ENCODE measurements at regions not wholly inside any gene's neighbourhood (a gene's known extent, or its start where the extent isn't known, plus 50 kb on each side); places are given as distances from the start of the nearest gene placed in this dataset.

DNA sequence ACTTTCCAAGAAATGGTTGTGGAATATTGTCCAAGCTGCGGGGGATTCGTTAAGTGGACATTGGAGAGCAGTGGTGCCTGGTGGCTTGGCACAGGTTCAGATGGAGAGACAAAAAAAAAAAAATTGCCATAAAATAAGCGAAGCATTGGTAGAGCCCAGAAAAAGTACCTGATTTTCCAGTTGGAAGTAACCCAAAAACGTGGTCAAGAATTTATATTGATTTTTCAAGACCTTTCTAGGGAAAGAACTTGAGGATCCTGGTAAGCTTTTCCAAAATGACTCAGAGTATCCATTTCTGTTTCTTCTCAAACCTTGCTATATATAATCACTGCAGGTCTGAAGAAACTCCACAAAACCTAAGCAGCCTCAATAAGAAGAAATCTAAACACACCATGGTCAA, 94.6 kb downstream of the ING1 start:
- Histone ChIP-seq H3K4me1 (ENCODE audit: control insufficient read depth in 2 of 2, insufficient read depth in 2 of 2, low read length in 2 of 2) (no peaks in the 10 kb centered on the region), H3K27me3 (ENCODE audit: control insufficient read depth in 2 of 2, insufficient read depth in 2 of 2, low read length in 2 of 2) (peaks cover 0 to 19% of the 10 kb centered on the region in 2 donors), H3K27ac (ENCODE audit: low read depth in 2 of 2, low read length in 2 of 2) (no peak overlapping the region), H3K36me3 (ENCODE audit: control insufficient read depth in 2 of 2, insufficient read depth in 2 of 2, low read length in 2 of 2) (no peaks in the 10 kb centered on the region), H3K9ac (ENCODE audit: low read depth in 1 of 2, low read length in 2 of 2) (no peak overlapping the region), H3K9me3 (ENCODE audit: control insufficient read depth in 2 of 2, low read length in 2 of 2) (no peaks in the 10 kb centered on the region), H3K4me3 (ENCODE audit: low read length in 2 of 2) (no peak overlapping the region)

DNA sequence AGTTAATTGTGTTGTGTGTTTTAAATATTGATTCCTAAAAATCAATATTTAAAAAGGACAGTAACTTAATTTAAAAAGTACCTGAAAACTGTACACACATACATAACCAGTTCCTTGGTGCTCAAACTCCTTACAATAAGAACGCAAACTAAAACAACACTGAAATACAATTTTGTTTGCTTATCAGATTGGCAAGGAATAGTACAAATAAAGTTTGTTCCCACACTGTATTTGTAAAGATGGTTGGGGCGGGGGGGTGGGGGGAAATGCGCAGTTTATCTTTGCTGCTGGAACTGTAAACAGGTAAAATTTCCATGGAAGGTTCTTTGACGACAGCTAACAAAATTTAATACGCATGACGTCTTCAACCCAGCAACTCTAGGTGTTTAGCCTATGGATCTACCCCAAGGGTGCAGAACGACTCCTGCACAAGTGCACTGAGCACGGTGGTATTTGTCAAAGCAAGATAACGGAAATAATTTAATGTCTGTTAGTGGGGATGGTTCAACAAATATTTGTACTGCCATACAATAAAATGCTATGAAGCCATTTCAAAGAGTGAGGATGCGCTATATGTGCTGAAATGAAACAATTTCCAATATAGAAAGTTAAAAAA, 96.5 kb downstream of the ING1 start:
- peaks cover 0 to 19% of the 10 kb centered on the region in 2 donors for H3K27me3 ChIP-seq (ENCODE audit: control insufficient read depth in 2 of 2, insufficient read depth in 2 of 2, low read length in 2 of 2)
- no peak overlapping the region for H3K27ac ChIP-seq (ENCODE audit: low read depth in 2 of 2, low read length in 2 of 2)
- no peaks in the 10 kb centered on the region for H3K4me1 ChIP-seq (ENCODE audit: control insufficient read depth in 2 of 2, insufficient read depth in 2 of 2, low read length in 2 of 2)
- no peaks in the 10 kb centered on the region for H3K36me3 ChIP-seq (ENCODE audit: control insufficient read depth in 2 of 2, insufficient read depth in 2 of 2, low read length in 2 of 2)
- H3K4me3 ChIP-seq (ENCODE audit: low read length in 2 of 2): no peak overlapping the region
- no peaks in the 10 kb centered on the region for H3K9me3 ChIP-seq (ENCODE audit: control insufficient read depth in 2 of 2, low read length in 2 of 2)
- no peak overlapping the region for H3K9ac ChIP-seq (ENCODE audit: low read depth in 1 of 2, low read length in 2 of 2)

DNA sequence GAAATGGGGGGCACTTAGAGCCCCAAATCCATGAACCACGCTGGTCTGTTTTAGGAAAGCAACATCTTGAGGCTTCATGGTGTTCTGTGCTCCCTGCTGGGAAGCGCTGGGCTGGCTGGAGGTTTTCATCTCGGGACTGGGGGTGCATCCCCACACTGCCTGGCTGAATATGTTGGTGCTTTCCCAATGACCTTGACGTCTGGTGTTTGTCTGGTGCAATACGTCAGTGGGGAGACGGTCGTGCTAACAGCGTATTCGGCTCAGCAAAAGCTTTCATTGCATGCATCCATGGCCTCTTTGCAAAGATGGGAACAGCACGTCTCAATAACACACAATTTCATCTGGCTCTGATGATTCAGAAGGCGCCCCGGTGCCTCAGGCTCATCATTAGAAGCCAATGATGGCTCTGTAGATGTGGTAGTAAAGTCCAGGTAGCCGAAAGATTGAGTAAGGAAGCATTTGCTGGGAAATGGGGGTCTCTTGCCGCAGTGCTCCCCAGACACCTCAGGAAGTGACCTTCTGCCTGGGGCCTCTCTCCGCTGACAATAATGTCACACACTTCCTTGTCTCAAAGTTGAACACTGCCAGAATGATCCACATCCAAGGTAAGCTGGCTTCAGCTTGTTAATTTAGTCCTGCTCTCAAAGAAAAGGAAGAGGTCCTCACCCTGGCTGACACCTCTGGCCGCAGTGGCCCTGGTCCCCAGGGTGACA, 97.7 kb downstream of the ING1 start:
- H3K36me3 ChIP-seq (ENCODE audit: control insufficient read depth in 2 of 2, insufficient read depth in 2 of 2, low read length in 2 of 2): no peaks in the 10 kb centered on the region
- H3K9me3 ChIP-seq (ENCODE audit: control insufficient read depth in 2 of 2, low read length in 2 of 2): no peaks in the 10 kb centered on the region
- H3K4me3 ChIP-seq (ENCODE audit: low read length in 2 of 2): no peak overlapping the region
- peaks cover 0 to 19% of the 10 kb centered on the region in 2 donors for H3K27me3 ChIP-seq (ENCODE audit: control insufficient read depth in 2 of 2, insufficient read depth in 2 of 2, low read length in 2 of 2)
- H3K4me1 ChIP-seq (ENCODE audit: control insufficient read depth in 2 of 2, insufficient read depth in 2 of 2, low read length in 2 of 2): no peaks in the 10 kb centered on the region
- H3K27ac ChIP-seq (ENCODE audit: low read depth in 2 of 2, low read length in 2 of 2): no peak overlapping the region
- no peak overlapping the region for H3K9ac ChIP-seq (ENCODE audit: low read depth in 1 of 2, low read length in 2 of 2)

GRCh38 chr13:110811771-110812120, 98.2 kb downstream of the ING1 start:
- Histone ChIP-seq H3K27ac (ENCODE audit: low read depth in 2 of 2, low read length in 2 of 2) (no peak overlapping the region), H3K4me3 (ENCODE audit: low read length in 2 of 2) (no peak overlapping the region)

DNA sequence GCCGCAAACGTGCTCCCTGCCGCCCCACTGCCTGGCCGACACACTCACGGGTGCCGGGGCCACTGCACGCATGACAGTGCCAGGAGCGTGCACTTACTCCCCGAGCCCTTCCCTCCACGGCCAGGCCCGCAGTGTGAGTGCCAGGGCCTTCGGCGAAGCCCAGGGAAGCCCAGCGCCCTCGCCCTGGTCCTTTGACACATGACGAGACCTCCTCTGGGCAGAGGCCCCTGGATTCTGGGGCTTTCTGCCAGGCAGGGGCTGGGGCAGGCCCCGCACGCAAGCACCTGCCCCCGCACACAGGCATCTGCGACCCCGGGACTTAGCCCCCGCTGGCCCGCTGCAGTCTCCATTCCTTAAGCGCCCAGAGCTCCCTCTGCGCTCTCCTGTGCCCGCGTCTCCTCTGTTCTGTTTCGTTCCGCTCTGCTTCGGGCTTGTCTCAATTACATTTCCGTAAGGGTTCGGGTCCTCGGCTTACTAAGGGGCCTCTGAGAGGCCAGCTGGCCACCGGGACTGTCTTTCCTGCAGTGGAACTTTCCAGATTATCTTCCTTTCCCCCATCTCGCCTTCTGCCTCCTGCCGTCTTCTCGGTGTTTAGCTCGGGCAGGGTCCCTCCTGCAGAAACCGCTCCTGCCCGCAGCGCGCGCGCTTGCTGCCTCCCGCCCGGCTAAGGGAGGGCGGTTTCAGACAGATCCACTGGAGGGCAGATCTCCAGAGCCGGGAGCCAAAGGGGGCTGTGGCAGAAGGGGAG, 98.8 kb downstream of the ING1 start:
- H3K4me3 ChIP-seq (ENCODE audit: low read length in 2 of 2): no peak overlapping the region
- H3K4me1 ChIP-seq (ENCODE audit: control insufficient read depth in 2 of 2, insufficient read depth in 2 of 2, low read length in 2 of 2): no peaks in the 10 kb centered on the region
- H3K27me3 ChIP-seq (ENCODE audit: control insufficient read depth in 2 of 2, insufficient read depth in 2 of 2, low read length in 2 of 2): peaks cover 0 to 19% of the 10 kb centered on the region in 2 donors
- no peak overlapping the region for H3K27ac ChIP-seq (ENCODE audit: low read depth in 2 of 2, low read length in 2 of 2)
- H3K9me3 ChIP-seq (ENCODE audit: control insufficient read depth in 2 of 2, low read length in 2 of 2): no peaks in the 10 kb centered on the region
- no peaks in the 10 kb centered on the region for H3K36me3 ChIP-seq (ENCODE audit: control insufficient read depth in 2 of 2, insufficient read depth in 2 of 2, low read length in 2 of 2)
- no peak overlapping the region for H3K9ac ChIP-seq (ENCODE audit: low read depth in 1 of 2, low read length in 2 of 2)

More at GRCh38 chr13:110811771-110812120, 98.2 kb downstream of the ING1 start:
- Histone ChIP-seq H3K9me3 (ENCODE audit: control insufficient read depth in 2 of 2, low read length in 2 of 2) (no peaks in the 10 kb centered on the region), H3K36me3 (ENCODE audit: control insufficient read depth in 2 of 2, insufficient read depth in 2 of 2, low read length in 2 of 2) (no peaks in the 10 kb centered on the region), H3K9ac (ENCODE audit: low read depth in 1 of 2, low read length in 2 of 2) (no peak overlapping the region), H3K27me3 (ENCODE audit: control insufficient read depth in 2 of 2, insufficient read depth in 2 of 2, low read length in 2 of 2) (peaks cover 0 to 19% of the 10 kb centered on the region in 2 donors), H3K4me1 (ENCODE audit: control insufficient read depth in 2 of 2, insufficient read depth in 2 of 2, low read length in 2 of 2) (no peaks in the 10 kb centered on the region)

GRCh38 chr13:110812869-110813645, 99.6 kb downstream of the ING1 start:
- Histone ChIP-seq H3K27ac (ENCODE audit: low read depth in 2 of 2, low read length in 2 of 2) (no peak overlapping the region), H3K9me3 (ENCODE audit: control insufficient read depth in 2 of 2, low read length in 2 of 2) (no peaks in the 10 kb centered on the region), H3K4me3 (ENCODE audit: low read length in 2 of 2) (no peak overlapping the region)

DNA sequence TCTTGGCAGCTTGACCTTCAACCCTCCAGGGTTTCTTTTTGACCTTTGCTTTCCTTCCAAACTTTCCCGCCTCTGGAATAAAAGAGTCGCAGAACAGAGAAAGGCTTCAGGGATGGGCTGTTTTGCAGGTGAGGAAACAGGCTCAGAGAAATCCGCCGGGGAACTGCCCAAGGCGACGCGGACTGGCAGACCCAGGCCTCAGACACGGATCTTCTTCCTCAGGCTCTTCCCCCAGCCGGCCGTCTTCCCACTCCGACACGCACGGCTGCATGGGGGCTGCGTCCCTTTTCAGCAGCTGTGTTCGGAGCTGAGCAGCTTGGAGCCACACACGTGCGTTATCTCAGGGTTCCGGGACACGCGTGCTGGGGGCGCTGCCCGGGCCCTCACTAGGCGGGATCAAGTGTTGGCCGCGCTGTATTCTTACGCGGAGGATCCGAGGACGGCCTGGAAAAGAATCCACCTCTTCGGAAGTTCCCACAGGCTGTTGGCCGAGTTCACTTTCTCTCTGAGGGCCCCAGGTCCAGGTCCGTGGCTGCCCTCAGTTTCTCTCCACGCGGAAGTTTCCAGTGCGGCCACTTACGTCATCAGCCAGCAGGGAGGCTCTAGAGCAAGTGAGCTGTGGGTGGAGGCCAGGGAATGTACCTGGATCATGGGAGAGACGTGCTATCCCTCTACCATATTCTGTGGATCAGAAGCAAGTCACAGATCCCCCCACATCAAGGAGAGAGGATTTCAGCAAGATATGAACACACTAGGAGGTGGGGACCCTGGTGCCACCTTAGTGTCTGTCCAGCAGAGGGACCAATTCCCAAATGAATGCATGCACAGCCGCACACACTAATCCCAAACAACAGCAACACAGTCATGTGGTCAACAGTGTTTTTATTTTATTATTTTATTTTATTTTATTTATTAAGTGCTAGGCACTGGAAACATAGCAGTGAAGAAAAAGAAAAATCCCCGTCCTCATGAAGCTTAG, 100.4 kb downstream of the ING1 start:
- no peak overlapping the region for H3K9ac ChIP-seq (ENCODE audit: low read depth in 1 of 2, low read length in 2 of 2)
- no peaks in the 10 kb centered on the region for H3K4me1 ChIP-seq (ENCODE audit: control insufficient read depth in 2 of 2, insufficient read depth in 2 of 2, low read length in 2 of 2)
- H3K36me3 ChIP-seq (ENCODE audit: control insufficient read depth in 2 of 2, insufficient read depth in 2 of 2, low read length in 2 of 2): no peaks in the 10 kb centered on the region
- no peaks in the 10 kb centered on the region for H3K9me3 ChIP-seq (ENCODE audit: control insufficient read depth in 2 of 2, low read length in 2 of 2)
- no peak overlapping the region for H3K27ac ChIP-seq (ENCODE audit: low read depth in 2 of 2, low read length in 2 of 2)
- H3K4me3 ChIP-seq (ENCODE audit: low read length in 2 of 2): no peak overlapping the region
- peaks cover 0 to 13% of the 10 kb centered on the region in 2 donors for H3K27me3 ChIP-seq (ENCODE audit: control insufficient read depth in 2 of 2, insufficient read depth in 2 of 2, low read length in 2 of 2)

More at GRCh38 chr13:110812869-110813645, 99.6 kb downstream of the ING1 start:
- no peak overlapping the region for H3K9ac ChIP-seq (ENCODE audit: low read depth in 1 of 2, low read length in 2 of 2)
- peaks cover 0 to 15% of the 10 kb centered on the region in 2 donors for H3K27me3 ChIP-seq (ENCODE audit: control insufficient read depth in 2 of 2, insufficient read depth in 2 of 2, low read length in 2 of 2)
- H3K36me3 ChIP-seq (ENCODE audit: control insufficient read depth in 2 of 2, insufficient read depth in 2 of 2, low read length in 2 of 2): no peaks in the 10 kb centered on the region
- H3K4me1 ChIP-seq (ENCODE audit: control insufficient read depth in 2 of 2, insufficient read depth in 2 of 2, low read length in 2 of 2): no peaks in the 10 kb centered on the region

- Histone ChIP-seq H3K4me1 (ENCODE audit: control insufficient read depth in 2 of 2, insufficient read depth in 2 of 2, low read length in 2 of 2) (no peaks in the 10 kb centered on the region), H3K27ac (ENCODE audit: low read depth in 2 of 2, low read length in 2 of 2) (no peak overlapping the region), H3K9me3 (ENCODE audit: control insufficient read depth in 2 of 2, low read length in 2 of 2) (no peaks in the 10 kb centered on the region)
These were observed 99.2 kb downstream of the ANKRD10 start for GRCh38 chr13:110815471-110816204.

GRCh38 chr13:110816500-110816899, 98.4 kb downstream of the ANKRD10 start:
- peaks cover 0 to 2% of the 10 kb centered on the region in 2 donors for H3K27me3 ChIP-seq (ENCODE audit: control insufficient read depth in 2 of 2, insufficient read depth in 2 of 2, low read length in 2 of 2)
- H3K9ac ChIP-seq (ENCODE audit: low read depth in 1 of 2, low read length in 2 of 2): no peak overlapping the region
- H3K4me3 ChIP-seq (ENCODE audit: low read length in 2 of 2): no peak overlapping the region
- H3K27ac ChIP-seq (ENCODE audit: low read depth in 2 of 2, low read length in 2 of 2): no peak overlapping the region
- H3K36me3 ChIP-seq (ENCODE audit: control insufficient read depth in 2 of 2, insufficient read depth in 2 of 2, low read length in 2 of 2): no peaks in the 10 kb centered on the region
- H3K4me1 ChIP-seq (ENCODE audit: control insufficient read depth in 2 of 2, insufficient read depth in 2 of 2, low read length in 2 of 2): no peaks in the 10 kb centered on the region
- no peaks in the 10 kb centered on the region for H3K9me3 ChIP-seq (ENCODE audit: control insufficient read depth in 2 of 2, low read length in 2 of 2)

More at GRCh38 chr13:110815471-110816204, 99.2 kb downstream of the ANKRD10 start:
- Histone ChIP-seq H3K4me3 (ENCODE audit: low read length in 2 of 2) (no peak overlapping the region), H3K36me3 (ENCODE audit: control insufficient read depth in 2 of 2, insufficient read depth in 2 of 2, low read length in 2 of 2) (no peaks in the 10 kb centered on the region), H3K9ac (ENCODE audit: low read depth in 1 of 2, low read length in 2 of 2) (no peak overlapping the region), H3K27me3 (ENCODE audit: control insufficient read depth in 2 of 2, insufficient read depth in 2 of 2, low read length in 2 of 2) (peaks cover 0 to 11% of the 10 kb centered on the region in 2 donors)
